OCI-LY7 (cell line): ENCODE measurements at regions not wholly inside any gene's neighbourhood (a gene's known extent, or its start where the extent isn't known, plus 50 kb on each side); places are given as distances from the start of the nearest gene placed in this dataset.

Experiments
- BruUV-seq: library from RNA; stranded (reverse); fragments of 400-500 nt; replicated peaks from 2 replicates; lab custom pipeline; 2021; lab: Mats Ljungman, UMichigan
- CTCF ChIA-PET: fragments of 300-600 bp; sonication (Branson Sonifier 250); formaldehyde crosslinking; loops from one replicate; lab custom pipeline; 2022; ENCODE audit warnings: antibody characterized with exemption; ENCODE audit not compliant: unreplicated experiment; lab: Charles Lee
- POLR2A ChIA-PET: fragments of 300-600 bp; sonication (Branson Sonifier 250); formaldehyde crosslinking; loops from one replicate; lab custom pipeline; 2022; ENCODE audit warnings: antibody characterized with exemption; lab: Charles Lee
- DNase-seq: peaks from one replicate; pipeline ENCODE4 v3.0.0-alpha.2; 2015; ENCODE audit warnings: low spot score
- H2AFZ ChIP-seq: fragments of 200-600 bp; sonication (generic), shearing (Covaris generic); 2 replicates; pipeline ENCODE4 v1.6.1; 2014; ENCODE audit warnings: mild to moderate bottlenecking, antibody characterized with exemption, low read length, moderate library complexity
- H3K27ac ChIP-seq: fragments of 200-600 bp; sonication (generic); 2 replicates; pipeline ENCODE4 v1.5.1; 2014; ENCODE audit warnings: mixed run types, low read depth, mild to moderate bottlenecking, moderate library complexity, low read length, inconsistent platforms; ENCODE audit not compliant: poor library complexity, severe bottlenecking
- H3K36me3 ChIP-seq: fragments of 200-600 bp; sonication (generic); 2 replicates; pipeline ENCODE4 v1.6.1; 2014; ENCODE audit warnings: mild to moderate bottlenecking, antibody characterized with exemption, low read length, moderate library complexity, mixed read lengths; ENCODE audit not compliant: insufficient read depth
- H3K4me1 ChIP-seq: fragments of 200-600 bp; sonication (generic); 2 replicates; pipeline ENCODE4 v1.5.1; 2014; ENCODE audit warnings: mild to moderate bottlenecking, low read length; ENCODE audit not compliant: insufficient read depth, poor library complexity, severe bottlenecking
- H3K4me2 ChIP-seq: fragments of 200-600 bp; sonication (generic); 2 replicates; pipeline ENCODE4 v1.6.1; 2014; ENCODE audit warnings: mild to moderate bottlenecking, low read length
- H3K4me3 ChIP-seq: fragments of 200-600 bp; sonication (generic); 2 replicates; pipeline ENCODE4 v1.5.1; 2014; ENCODE audit warnings: mild to moderate bottlenecking, low read depth, low read length; ENCODE audit not compliant: poor library complexity, severe bottlenecking
- H3K79me2 ChIP-seq: fragments of 200-600 bp; sonication (generic); 2 replicates; pipeline ENCODE4 v1.6.1; 2016; ENCODE audit warnings: low read depth, mild to moderate bottlenecking, low read length, moderate library complexity, mixed read lengths; ENCODE audit not compliant: insufficient read depth
- H3K9me2 ChIP-seq: fragments of 200-600 bp; sonication (generic); 2 replicates; pipeline ENCODE4 v1.6.1; 2016; ENCODE audit warnings: mild to moderate bottlenecking, low read length, mixed read lengths; ENCODE audit not compliant: insufficient read depth
- H3K9me3 ChIP-seq: fragments of 200-600 bp; sonication (generic); 2 replicates; pipeline ENCODE4 v1.6.1; 2014; ENCODE audit warnings: mild to moderate bottlenecking, mixed run types, low read length, mixed read lengths
- H4K20me1 ChIP-seq: fragments of 200-600 bp; sonication (generic); 2 replicates; pipeline ENCODE4 v1.6.1; 2014; ENCODE audit warnings: mild to moderate bottlenecking, antibody characterized with exemption, low read length, moderate library complexity, mixed read lengths; ENCODE audit not compliant: insufficient read depth
- CTCF ChIP-seq: fragments of 200-600 bp; sonication (generic); conservative IDR thresholded peaks from 2 replicates; pipeline ENCODE4 v1.5.1; 2014; ENCODE audit warnings: mild to moderate bottlenecking, antibody characterized with exemption, low read length, moderate library complexity, mixed read lengths
- EZH2phosphoT487 ChIP-seq: fragments of 200-600 bp; sonication (generic); IDR thresholded peaks from 2 replicates; pipeline ENCODE4 v1.6.1; 2018; ENCODE audit warnings: low read depth, borderline replicate concordance, mild to moderate bottlenecking, mixed run types, antibody characterized with exemption, low read length, moderate library complexity, mixed read lengths
- intact Hi-C: fragments of 100-400 bp; cut with micrococcal nuclease; formaldehyde crosslinking; loops from one replicate; pipeline ENCODE4 v1.10.0; 2022; ENCODE audit not compliant: unreplicated experiment

GRCh38 chr10:8967061-8967460 is 912.6 kb downstream of the GATA3 start:
- no peaks in the 10 kb centered on the region for H3K36me3 ChIP-seq
- TF ChIP-seq CTCF (no peak), EZH2phosphoT487 (no peak)
- DNase-seq = no peak
- H3K27ac ChIP-seq = no peak overlapping the region
- no peak overlapping the region for H2AFZ ChIP-seq
- no peaks in the 10 kb centered on the region; the same call in 1 of the 2 replicates for H3K9me2 ChIP-seq
- no peaks in the 10 kb centered on the region for H3K9me3 ChIP-seq
- H3K4me2 ChIP-seq = no peak overlapping the region
- H3K4me3 ChIP-seq = no peak overlapping the region
- no peaks in the 10 kb centered on the region for H4K20me1 ChIP-seq
- ChIA-PET CTCF (no interaction called here), POLR2A (no interaction called here)
- no peaks in the 10 kb centered on the region for H3K79me2 ChIP-seq
- intact Hi-C loops = no loop called here
- H3K4me1 ChIP-seq = no peaks in the 10 kb centered on the region
- no TSS peak for BruUV-seq

GRCh38 chr10:8969853-8970252 is 915.4 kb downstream of the GATA3 start:
- TF ChIP-seq CTCF (no peak), EZH2phosphoT487 (no peak)
- Histone ChIP-seq H4K20me1 (no peaks in the 10 kb centered on the region), H3K27ac (no peak overlapping the region), H3K79me2 (no peaks in the 10 kb centered on the region), H3K4me3 (no peak overlapping the region), H3K4me1 (no peaks in the 10 kb centered on the region), H3K4me2 (no peak overlapping the region), H3K9me2 (no peaks in the 10 kb centered on the region; the same call in 1 of the 2 replicates), H2AFZ (no peak overlapping the region), H3K9me3 (no peaks in the 10 kb centered on the region), H3K36me3 (no peaks in the 10 kb centered on the region)
- POLR2A ChIA-PET = no interaction called here
- intact Hi-C loops = no loop called here
- CTCF ChIA-PET = no interaction called here
- no peak for DNase-seq
- no TSS peak for BruUV-seq

- Histone ChIP-seq H3K4me1 (no peaks in the 10 kb centered on the region), H2AFZ (no peak overlapping the region), H3K27ac (no peak overlapping the region), H3K79me2 (no peaks in the 10 kb centered on the region), H3K4me2 (no peak overlapping the region), H4K20me1 (no peaks in the 10 kb centered on the region), H3K9me2 (no peaks in the 10 kb centered on the region; the same call in 1 of the 2 replicates), H3K9me3 (no peaks in the 10 kb centered on the region), H3K4me3 (no peak overlapping the region), H3K36me3 (no peaks in the 10 kb centered on the region)
- DNase-seq = no peak
- ChIA-PET CTCF (no interaction called here), POLR2A (no interaction called here)
- intact Hi-C loops = no loop called here
- BruUV-seq = no TSS peak
- TF ChIP-seq EZH2phosphoT487 = no peak
- no peak for TF ChIP-seq CTCF
Observed at GRCh38 chr10:8975535-8975934, 921.0 kb downstream of the GATA3 start.
